Glomerular visceral epithelial cell (primary cell): ENCODE measurements at regions not wholly inside any gene's neighbourhood (a gene's known extent, or its start where the extent isn't known, plus 50 kb on each side); places are given as distances from the start of the nearest gene placed in this dataset.
"Not testable (repeated sequence)": the region's sequence is repeated elsewhere in the genome, so short reads cannot be mapped to it uniquely, and the experiment has no call there.

Experiments
- DNase-seq: peaks from one replicate; pipeline ENCODE4 v3.0.0-alpha.2; 2016; ENCODE audit errors: extremely low spot score

- DNase-seq: no peak
These were observed 82.7 kb upstream of the PDZD8 start for GRCh38 chr10:117457932-117458331.

GRCh38 chr10:117457071-117457810, 82.0 kb upstream of the PDZD8 start:
- no peak for DNase-seq

GRCh38 chr10:117455346-117455745, 80.1 kb upstream of the PDZD8 start:
- DNase-seq: no peak

GRCh38 chr10:117454502-117454901, 79.3 kb upstream of the PDZD8 start:
- DNase-seq: no peak

GRCh38 chr10:117453484-117453883, 78.2 kb upstream of the PDZD8 start:
- not testable (repeated sequence) for DNase-seq

- no peak for DNase-seq
These were observed 75.7 kb upstream of the PDZD8 start for GRCh38 chr10:117450940-117451339.

- DNase-seq: no peak
These were observed 74.4 kb upstream of the PDZD8 start for GRCh38 chr10:117449636-117450035.

GRCh38 chr10:117448802-117449201, 73.6 kb upstream of the PDZD8 start:
- no peak for DNase-seq

- DNase-seq: no peak
These were observed 70.8 kb upstream of the PDZD8 start for GRCh38 chr10:117445992-117446391.

GRCh38 chr10:117444497-117445040, 69.3 kb upstream of the PDZD8 start:
- DNase-seq: no peak

GRCh38 chr10:117443686-117444041, 68.4 kb upstream of the PDZD8 start:
- no peak for DNase-seq

- peak; percentile 84 for DNase-seq
These were observed 67.9 kb upstream of the PDZD8 start for GRCh38 chr10:117442944-117443685.

GRCh38 chr10:117442521-117442920, 67.3 kb upstream of the PDZD8 start:
- peak; percentile 26 for DNase-seq

- peak; percentile 95 for DNase-seq
These were observed 66.7 kb upstream of the PDZD8 start for GRCh38 chr10:117441812-117442443.

GRCh38 chr10:117441361-117441760, 66.1 kb upstream of the PDZD8 start:
- no peak for DNase-seq

GRCh38 chr10:117439243-117439912, 64.1 kb upstream of the PDZD8 start:
- peak; percentile 54 for DNase-seq

GRCh38 chr10:117432866-117433265, 57.6 kb upstream of the PDZD8 start:
- DNase-seq: no peak

- peak; percentile 29 for DNase-seq
These were observed 55.9 kb upstream of the PDZD8 start for GRCh38 chr10:117431160-117431559.

GRCh38 chr10:117430535-117430934, 55.3 kb upstream of the PDZD8 start:
- not testable (repeated sequence) for DNase-seq

GRCh38 chr10:117429643-117430265, 54.5 kb upstream of the PDZD8 start:
- no peak for DNase-seq

- DNase-seq: no peak
These were observed 52.1 kb upstream of the PDZD8 start for GRCh38 chr10:117427356-117427755.
